ENCODE measurements at regions not wholly inside any gene's neighbourhood (a gene's known extent, or its start where the extent isn't known, plus 50 kb on each side); places are given as distances from the start of the nearest gene placed in this dataset.

DNA sequence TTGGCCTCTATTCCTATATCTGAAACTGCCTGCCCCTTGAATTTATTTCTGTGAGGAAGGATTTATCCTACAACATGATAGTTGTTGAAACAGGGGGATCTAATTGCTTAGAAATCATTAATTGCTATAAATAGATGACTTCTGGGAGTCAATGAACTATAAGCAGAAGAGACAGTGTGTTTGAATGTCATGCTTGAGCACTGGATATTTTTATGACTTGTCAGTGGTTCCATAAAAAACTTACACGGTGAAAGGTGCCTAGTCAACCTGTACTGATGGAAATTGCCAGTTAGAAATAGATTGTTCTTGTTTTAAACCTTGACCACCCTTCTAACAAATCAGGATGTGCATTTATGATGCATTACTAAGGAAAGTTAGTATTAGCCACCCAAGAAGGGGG, 306.9 kb upstream of the PPARGC1A start:
- no peak for TF ChIP-seq MTA2 (IDR thresholded peaks at IDR 0.05; ENCODE audit: low read depth)
- TF ChIP-seq ZNF274 (IDR thresholded peaks at IDR 0.05; ENCODE audit: borderline replicate concordance, low read depth, low read length): no peak
- TF ChIP-seq MNT (conservative IDR thresholded peaks at IDR 0.05): no peak
- no peak for TF ChIP-seq HDAC2 (IDR thresholded peaks at IDR 0.05)
- TF ChIP-seq NRF1 (conservative IDR thresholded peaks at IDR 0.05 in 1 of 2, IDR thresholded peaks at IDR 0.05 in 1 of 2): no peak
- TF ChIP-seq GTF2B (IDR thresholded peaks at IDR 0.05; ENCODE audit: extremely low read depth, insufficient read length): no peak
